Fibroblast of lung (primary cell): ENCODE measurements at regions not wholly inside any gene's neighbourhood (a gene's known extent, or its start where the extent isn't known, plus 50 kb on each side); places are given as distances from the start of the nearest gene placed in this dataset.
A peak's percentile ranks its signal among the peaks of the same experiment; 100 is the strongest.

ENCODE experiments used
- DNase-seq, 2 donors: peaks; one replicate each; pipeline versions ENCODE4 v3.0.0 to v3.0.0-alpha.2; 2010; ENCODE audit warnings: low read depth in 2 of 2
- H2AFZ ChIP-seq: 2 replicates; pipeline ENCODE4 v1.5.1; 2012; ENCODE audit warnings: low read length, control low read depth, inconsistent platforms
- H3K27ac ChIP-seq: 2 replicates; pipeline ENCODE4 v1.5.1; 2011; ENCODE audit warnings: low read length, control low read depth; ENCODE audit not compliant: insufficient read depth
- H3K27me3 ChIP-seq: 2 replicates; pipeline ENCODE4 v1.5.1; 2011; ENCODE audit warnings: mild to moderate bottlenecking, low read length; ENCODE audit not compliant: control insufficient read depth, insufficient read depth
- H3K36me3 ChIP-seq: 2 replicates; pipeline ENCODE4 v1.5.1; 2011; ENCODE audit warnings: low read length; ENCODE audit not compliant: control insufficient read depth, insufficient read depth
- H3K4me1 ChIP-seq: 2 replicates; pipeline ENCODE4 v1.5.1; 2011; ENCODE audit warnings: low read length; ENCODE audit not compliant: control insufficient read depth, insufficient read depth; ENCODE audit errors: extremely low read depth
- H3K4me2 ChIP-seq: 2 replicates; pipeline ENCODE4 v1.5.1; 2011; ENCODE audit warnings: low read length, control low read depth; ENCODE audit not compliant: insufficient read depth; ENCODE audit errors: extremely low read depth
- H3K4me3 ChIP-seq, 4 experiments: fragments of 200-600 bp in 1 of 4; sonication (generic) in 1 of 4; replicated peaks in 1 of 4; 2 replicates each; pipeline ENCODE4 v1.5.1; 2011 to 2016; ENCODE audit warnings: low read length in 4 of 4, low read depth in 3 of 4, mild to moderate bottlenecking in 3 of 4, control low read depth in 2 of 4, inconsistent platforms in 1 of 4, mixed read lengths in 1 of 4; ENCODE audit not compliant: insufficient read depth in 1 of 4; ENCODE audit errors: control extremely low read depth in 1 of 4
- H3K79me2 ChIP-seq: 2 replicates; pipeline ENCODE4 v1.5.1; 2012; ENCODE audit warnings: mild to moderate bottlenecking, low read length, inconsistent platforms; ENCODE audit not compliant: control insufficient read depth, insufficient read depth
- H3K9ac ChIP-seq: 2 replicates; pipeline ENCODE4 v1.5.1; 2011; ENCODE audit warnings: mild to moderate bottlenecking, low read length, control low read depth; ENCODE audit not compliant: insufficient read depth
- H3K9me3 ChIP-seq: 2 replicates; pipeline ENCODE4 v1.5.1; 2012; ENCODE audit warnings: low read depth, low read length; ENCODE audit not compliant: control insufficient read depth, insufficient read depth
- H4K20me1 ChIP-seq: 2 replicates; pipeline ENCODE4 v1.5.1; 2011; ENCODE audit warnings: low read length; ENCODE audit not compliant: control insufficient read depth, insufficient read depth; ENCODE audit errors: extremely low read depth
- EZH2 ChIP-seq: IDR thresholded peaks from 2 replicates; pipeline ENCODE4 v1.5.1; 2012; ENCODE audit warnings: low read length, control low read depth, mild to moderate bottlenecking; ENCODE audit errors: missing control alignments
- TF ChIP-seq, protein P1 (sequence below), 2 donors: IDR thresholded peaks in 1 of 2; conservative IDR thresholded peaks in 1 of 2; 1 replicate in 1 of 2; 2 replicates in 1 of 2; pipeline ENCODE4 v1.5.1; 2011 to 2012; ENCODE audit warnings: low read length in 2 of 2, control low read depth in 1 of 2, inconsistent platforms in 1 of 2, low read depth in 1 of 2, mild to moderate bottlenecking in 1 of 2

DNA sequence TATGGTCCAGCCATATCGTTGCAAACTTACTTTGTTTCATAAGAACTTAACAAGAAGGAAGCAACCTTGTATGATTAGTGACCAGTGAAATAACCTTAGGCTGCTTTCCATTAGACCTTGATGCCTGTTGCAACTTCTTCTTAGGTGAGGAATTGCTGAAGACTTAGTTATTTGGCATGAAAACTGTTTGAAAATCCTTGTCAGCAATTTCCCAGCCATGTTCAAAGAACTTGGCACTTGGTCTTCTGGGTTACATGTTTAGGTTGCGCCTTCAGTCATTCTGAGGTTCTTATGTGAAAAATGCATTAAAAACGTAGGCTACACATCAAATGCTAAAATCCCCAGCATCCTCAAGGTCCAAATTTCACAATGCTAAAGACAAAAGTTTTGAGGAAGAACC lies 232.0 kb upstream of the CEP162 start:
- Histone ChIP-seq H3K27me3 (no peaks in the 10 kb centered on the region), H3K4me3 (no peak overlapping the region), H3K9me3 (no peaks in the 10 kb centered on the region), H2AFZ (no peak overlapping the region), H3K36me3 (no peaks in the 10 kb centered on the region), H3K4me1 (no peaks in the 10 kb centered on the region), H3K79me2 (no peaks in the 10 kb centered on the region), H3K4me2 (no peak overlapping the region), H3K27ac (no peak overlapping the region), H3K9ac (no peak overlapping the region), H4K20me1 (no peaks in the 10 kb centered on the region)
- TF ChIP-seq, protein P1, sequence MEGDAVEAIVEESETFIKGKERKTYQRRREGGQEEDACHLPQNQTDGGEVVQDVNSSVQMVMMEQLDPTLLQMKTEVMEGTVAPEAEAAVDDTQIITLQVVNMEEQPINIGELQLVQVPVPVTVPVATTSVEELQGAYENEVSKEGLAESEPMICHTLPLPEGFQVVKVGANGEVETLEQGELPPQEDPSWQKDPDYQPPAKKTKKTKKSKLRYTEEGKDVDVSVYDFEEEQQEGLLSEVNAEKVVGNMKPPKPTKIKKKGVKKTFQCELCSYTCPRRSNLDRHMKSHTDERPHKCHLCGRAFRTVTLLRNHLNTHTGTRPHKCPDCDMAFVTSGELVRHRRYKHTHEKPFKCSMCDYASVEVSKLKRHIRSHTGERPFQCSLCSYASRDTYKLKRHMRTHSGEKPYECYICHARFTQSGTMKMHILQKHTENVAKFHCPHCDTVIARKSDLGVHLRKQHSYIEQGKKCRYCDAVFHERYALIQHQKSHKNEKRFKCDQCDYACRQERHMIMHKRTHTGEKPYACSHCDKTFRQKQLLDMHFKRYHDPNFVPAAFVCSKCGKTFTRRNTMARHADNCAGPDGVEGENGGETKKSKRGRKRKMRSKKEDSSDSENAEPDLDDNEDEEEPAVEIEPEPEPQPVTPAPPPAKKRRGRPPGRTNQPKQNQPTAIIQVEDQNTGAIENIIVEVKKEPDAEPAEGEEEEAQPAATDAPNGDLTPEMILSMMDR (conservative IDR thresholded peaks at IDR 0.05 in 1 of 2, IDR thresholded peaks at IDR 0.05 in 1 of 2; ENCODE audit: low read depth in 1 of 2, low read length in 2 of 2), result no peak
- no peak for TF ChIP-seq EZH2
- no peak for DNase-seq

DNA sequence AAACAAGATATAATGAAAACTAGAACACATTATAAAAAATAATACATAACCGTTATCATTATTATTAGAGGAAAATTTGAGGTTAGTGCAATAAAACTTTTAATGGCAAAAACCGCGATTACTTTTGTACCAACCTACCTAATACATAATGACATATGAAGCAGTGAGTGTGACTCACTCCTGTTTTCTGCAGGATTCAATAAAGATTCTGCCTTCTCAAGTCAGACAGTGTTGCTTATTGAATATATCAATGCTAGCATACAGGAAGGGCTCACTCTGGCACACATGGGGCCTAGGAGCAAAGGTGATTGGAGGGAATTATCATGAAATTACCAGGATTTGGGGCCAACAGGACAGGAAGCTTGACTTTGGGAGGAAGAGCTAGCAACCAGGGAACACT lies 230.8 kb upstream of the CEP162 start:
- H3K4me2 ChIP-seq, result no peak overlapping the region
- H3K27me3 ChIP-seq, result no peaks in the 10 kb centered on the region
- H3K27ac ChIP-seq, result no peak overlapping the region
- DNase-seq, result no peak
- no peak overlapping the region for H2AFZ ChIP-seq
- no peaks in the 10 kb centered on the region for H3K36me3 ChIP-seq
- TF ChIP-seq EZH2, result no peak
- TF ChIP-seq, protein P1 (conservative IDR thresholded peaks at IDR 0.05 in 1 of 2, IDR thresholded peaks at IDR 0.05 in 1 of 2; ENCODE audit: low read depth in 1 of 2, low read length in 2 of 2), result no peak
- H3K9me3 ChIP-seq, result no peaks in the 10 kb centered on the region
- no peaks in the 10 kb centered on the region for H3K79me2 ChIP-seq
- H3K9ac ChIP-seq, result no peak overlapping the region
- no peaks in the 10 kb centered on the region for H4K20me1 ChIP-seq
- no peaks in the 10 kb centered on the region for H3K4me1 ChIP-seq
- no peak overlapping the region for H3K4me3 ChIP-seq

DNA sequence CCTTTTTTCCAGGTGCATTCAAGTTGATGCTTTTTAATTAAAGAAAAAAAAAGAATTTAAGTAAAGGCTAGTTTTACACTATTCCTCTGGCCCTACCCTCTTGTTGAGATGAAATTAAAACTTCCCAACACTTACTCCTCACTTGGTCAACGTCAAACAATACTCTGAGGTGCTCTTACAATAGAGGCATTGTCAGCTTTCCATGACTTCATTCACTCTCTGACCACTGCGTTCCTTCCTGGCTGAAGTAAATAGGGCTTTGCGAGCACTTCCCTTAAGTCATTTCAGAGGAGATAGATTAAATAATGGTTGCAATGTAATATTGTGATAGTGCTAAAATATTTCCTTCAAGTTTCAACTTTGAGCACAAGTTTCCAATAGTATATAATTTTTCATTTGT lies 229.8 kb upstream of the CEP162 start:
- H4K20me1 ChIP-seq, result no peaks in the 10 kb centered on the region
- no peaks in the 10 kb centered on the region for H3K79me2 ChIP-seq
- DNase-seq, result peak in 1 of 2 donors; percentile 74
- H2AFZ ChIP-seq, result no peak overlapping the region
- no peaks in the 10 kb centered on the region for H3K36me3 ChIP-seq
- no peak overlapping the region for H3K4me3 ChIP-seq
- H3K9me3 ChIP-seq, result no peaks in the 10 kb centered on the region
- no peak overlapping the region for H3K9ac ChIP-seq
- no peaks in the 10 kb centered on the region for H3K27me3 ChIP-seq
- no peak overlapping the region for H3K27ac ChIP-seq
- H3K4me1 ChIP-seq, result no peaks in the 10 kb centered on the region
- TF ChIP-seq, protein P1 (conservative IDR thresholded peaks at IDR 0.05 in 1 of 2, IDR thresholded peaks at IDR 0.05 in 1 of 2; ENCODE audit: low read depth in 1 of 2, low read length in 2 of 2), result no peak
- TF ChIP-seq EZH2, result no peak
- no peak overlapping the region for H3K4me2 ChIP-seq
